ENCODE measurements at regions not wholly inside any gene's neighbourhood (a gene's known extent, or its start where the extent isn't known, plus 50 kb on each side); places are given as distances from the start of the nearest gene placed in this dataset.

DNA sequence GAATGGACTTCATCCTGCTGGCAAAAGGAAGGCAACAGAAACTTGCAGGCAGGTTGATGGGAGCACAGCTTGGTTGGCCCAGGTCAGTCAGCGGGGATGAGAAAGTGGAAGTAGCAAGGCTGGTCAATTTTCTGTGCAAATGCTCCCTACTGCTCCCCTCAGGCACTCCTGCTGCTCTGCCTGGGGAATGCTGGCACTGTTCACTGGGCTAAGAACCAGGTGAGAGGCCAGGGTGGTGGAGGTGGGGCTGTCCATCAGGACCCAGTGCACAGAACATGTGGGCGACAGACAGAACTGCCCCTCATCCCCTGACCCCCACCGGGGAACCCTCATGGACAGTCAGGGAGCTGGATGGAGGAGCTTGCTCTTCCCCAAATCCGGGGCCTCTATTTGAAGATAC, 593.1 kb downstream of the IRX1 start:
- no peak for DNase-seq (ENCODE audit: low read depth, low spot score)

- DNase-seq (ENCODE audit: low read depth, low spot score), result no peak
These were observed 593.7 kb downstream of the IRX1 start for GRCh38 chr5:4189317-4189716.

GRCh38 chr5:4191041-4191440, 595.4 kb downstream of the IRX1 start:
- DNase-seq (ENCODE audit: low read depth, low spot score), result no peak

DNA sequence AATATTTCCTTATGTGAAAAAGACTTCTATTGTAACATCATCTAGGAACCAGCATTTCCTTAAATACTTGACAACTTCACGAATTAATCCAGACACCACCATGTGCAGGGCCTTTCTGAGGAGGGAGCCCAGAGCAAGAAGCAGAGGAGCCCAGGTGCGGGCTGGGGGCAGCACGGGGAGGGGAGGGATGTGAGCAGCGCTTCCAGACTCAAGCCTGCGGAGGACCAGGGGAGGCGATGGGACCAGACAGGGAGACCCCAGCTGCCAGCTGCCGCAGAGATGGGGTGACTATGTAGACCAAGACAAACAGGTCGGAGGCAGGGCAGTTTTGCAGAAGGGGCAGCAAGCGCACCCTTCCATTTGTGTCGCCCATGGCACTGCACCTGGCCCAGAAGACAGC, 596.1 kb downstream of the IRX1 start:
- no peak for DNase-seq (ENCODE audit: low read depth, low spot score)

DNA sequence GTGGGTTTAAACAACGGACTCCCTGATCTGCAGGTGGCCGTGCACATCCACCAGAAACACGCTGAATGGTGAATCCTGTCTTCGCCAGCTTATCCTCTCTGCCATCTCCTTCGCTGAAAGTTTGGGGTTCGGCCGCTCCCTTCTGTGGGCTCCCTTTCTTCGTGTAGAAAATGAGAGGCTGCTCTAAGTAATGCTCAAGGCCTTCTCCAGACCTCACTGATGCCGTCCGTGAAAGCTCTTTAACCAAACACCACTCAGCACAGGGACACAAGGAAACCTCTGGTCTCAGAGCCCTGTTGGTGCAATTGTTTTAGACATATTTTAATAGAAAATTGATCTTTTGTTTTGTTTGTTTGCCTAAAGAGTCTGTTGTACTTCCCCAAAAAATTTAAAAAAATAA, 596.5 kb downstream of the IRX1 start:
- no peak for DNase-seq (ENCODE audit: low read depth, low spot score)

DNA sequence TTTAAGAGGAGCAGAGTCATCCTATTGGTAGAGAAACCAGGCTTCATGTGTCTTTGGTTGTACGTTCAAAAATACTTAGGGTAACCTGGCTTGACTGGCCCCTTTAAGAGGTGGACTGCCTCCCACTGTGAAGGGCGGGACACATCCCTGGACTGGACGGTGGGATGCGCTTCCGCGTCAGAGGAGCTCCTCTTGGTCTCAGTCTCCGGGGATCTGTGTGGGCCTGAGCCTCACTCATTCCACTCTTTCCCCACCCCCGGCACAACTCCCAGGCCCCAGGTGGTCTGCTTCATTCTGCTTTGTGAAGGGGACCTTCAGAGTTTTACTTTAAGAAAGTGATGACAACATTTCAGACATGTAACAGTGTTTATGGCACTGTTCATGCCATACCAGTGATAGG, 601.1 kb downstream of the IRX1 start:
- no peak for DNase-seq (ENCODE audit: low read depth, low spot score)

GRCh38 chr5:4197151-4197550, 601.5 kb downstream of the IRX1 start:
- no peak for DNase-seq (ENCODE audit: low read depth, low spot score)

DNA sequence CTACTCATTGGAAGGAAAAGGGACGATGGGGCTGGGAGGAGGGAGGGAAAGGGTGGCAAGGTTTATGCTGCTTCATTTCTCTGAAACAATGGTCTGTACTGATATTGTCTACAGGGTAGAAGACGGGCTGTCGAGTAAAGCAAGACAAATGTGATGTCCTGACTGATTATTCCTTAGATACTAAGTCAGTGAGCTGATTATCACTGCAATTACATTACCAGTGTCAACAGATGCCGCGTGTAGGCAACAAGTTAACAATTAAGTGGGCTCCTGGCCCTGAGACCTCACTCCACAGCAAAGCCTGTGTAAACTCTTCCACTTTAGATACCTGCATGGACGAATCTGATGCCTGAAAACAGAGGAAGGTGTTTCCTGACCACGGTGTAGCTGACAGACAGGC, 602.8 kb downstream of the IRX1 start:
- no peak for DNase-seq (ENCODE audit: low read depth, low spot score)

DNA sequence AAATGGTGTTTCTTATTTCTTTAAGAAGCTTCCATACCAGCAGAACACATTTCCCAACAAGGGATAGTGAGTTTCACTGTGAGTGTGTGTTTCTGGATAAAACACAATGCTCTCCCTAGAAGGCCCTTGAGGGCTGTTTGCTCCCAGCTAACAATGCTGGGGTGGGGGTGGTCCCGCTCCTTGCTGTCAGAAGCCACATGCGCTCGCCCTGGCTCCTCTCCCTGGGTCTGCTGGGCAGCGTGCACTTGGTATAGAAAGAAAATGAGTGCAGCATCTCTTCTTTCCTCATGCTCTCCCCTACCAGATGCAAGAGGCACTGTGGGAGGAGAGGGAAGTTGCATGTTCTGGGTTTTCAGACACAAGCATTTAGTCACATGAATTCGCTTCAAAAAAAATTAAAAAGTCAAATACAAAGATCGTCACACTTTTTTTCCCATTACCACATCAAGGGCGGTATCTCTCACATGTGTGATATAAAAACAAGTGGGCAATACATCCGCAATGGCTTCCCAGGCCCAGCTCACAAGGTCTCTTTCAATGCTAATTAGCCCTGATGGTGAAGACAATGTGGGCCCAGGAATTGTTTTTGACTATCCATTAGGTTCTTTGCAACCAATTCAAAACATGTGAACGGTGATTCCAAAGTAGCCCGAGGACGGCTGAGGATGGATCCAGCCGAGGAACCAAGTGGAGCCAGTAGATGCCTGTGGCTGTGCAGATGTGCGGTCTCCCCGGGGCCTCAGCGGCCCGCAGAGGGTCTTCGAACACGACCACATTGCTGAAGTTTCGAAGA, 603.6 kb downstream of the IRX1 start:
- DNase-seq (ENCODE audit: low read depth, low spot score), result no peak

- DNase-seq (ENCODE audit: low read depth, low spot score), result no peak
These were observed 607.5 kb downstream of the IRX1 start for GRCh38 chr5:4203146-4203545.

DNA sequence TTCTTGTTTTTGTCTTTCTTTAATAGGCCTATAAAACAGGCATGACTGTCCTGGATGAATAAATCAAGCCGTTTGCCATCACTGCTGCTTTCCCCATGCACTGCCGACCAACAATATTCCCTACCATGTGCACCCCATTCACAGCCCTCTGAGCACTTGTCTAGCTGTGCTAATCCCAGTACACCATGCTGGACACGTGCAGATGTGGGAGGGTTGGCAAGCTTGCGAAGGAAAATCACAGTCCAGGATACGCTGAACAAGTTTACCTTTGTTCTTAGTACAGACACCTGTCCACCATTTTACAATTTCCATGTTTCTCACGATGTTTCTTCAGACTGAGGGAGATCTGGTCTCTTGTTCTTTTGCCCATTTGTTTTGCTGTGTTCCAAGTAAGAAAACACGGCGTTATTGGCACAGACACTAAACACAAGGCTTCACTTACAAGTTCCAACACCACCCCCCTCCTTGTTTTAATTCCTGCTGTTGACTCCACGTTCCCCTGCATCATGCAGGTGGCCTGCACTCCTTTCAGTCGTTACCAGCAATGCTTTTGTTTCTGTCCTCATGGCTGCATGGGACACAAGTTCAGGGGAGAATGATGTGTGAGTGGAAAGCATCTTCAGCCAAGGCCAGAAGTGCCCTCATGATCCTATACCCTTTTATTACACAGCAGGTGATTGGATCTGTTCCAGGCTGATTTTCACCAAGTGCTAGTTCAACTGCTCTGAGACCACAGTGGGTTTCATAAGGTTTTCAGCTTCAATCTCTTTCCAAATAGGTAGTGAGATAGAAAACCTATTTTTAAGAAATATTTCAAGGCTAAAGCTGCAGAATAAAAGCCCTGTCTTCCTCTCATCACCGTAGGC, 608.9 kb downstream of the IRX1 start:
- DNase-seq (ENCODE audit: low read depth, low spot score), result no peak

DNA sequence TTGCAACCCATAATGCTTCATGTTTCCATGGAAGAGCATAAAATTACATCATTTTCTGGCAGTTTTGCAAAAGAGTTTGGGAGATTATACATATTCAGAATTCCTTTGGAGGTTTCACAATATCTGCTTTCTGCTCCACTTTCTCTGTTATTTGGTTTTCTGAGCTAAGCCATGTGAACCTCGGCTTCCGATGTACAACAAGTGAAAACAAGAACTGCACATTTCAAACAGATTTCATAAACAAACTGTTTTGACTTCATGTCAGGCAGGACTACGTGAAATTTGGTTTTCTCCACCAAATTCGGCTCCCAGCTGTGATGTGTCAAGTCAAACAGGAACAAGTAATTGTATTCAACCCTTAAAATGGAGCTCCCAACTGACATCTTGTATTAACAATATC, 609.8 kb downstream of the IRX1 start:
- no peak for DNase-seq (ENCODE audit: low read depth, low spot score)

- DNase-seq (ENCODE audit: low read depth, low spot score), result no peak
These were observed 610.5 kb downstream of the IRX1 start for GRCh38 chr5:4206127-4206526.

- no peak for DNase-seq (ENCODE audit: low read depth, low spot score)
These were observed 611.9 kb downstream of the IRX1 start for GRCh38 chr5:4207486-4207885.

- no peak for DNase-seq (ENCODE audit: low read depth, low spot score)
These were observed 612.9 kb downstream of the IRX1 start for GRCh38 chr5:4208537-4208936.

GRCh38 chr5:4208996-4209395, 613.4 kb downstream of the IRX1 start:
- DNase-seq (ENCODE audit: low read depth, low spot score), result no peak

GRCh38 chr5:4212071-4212739, 616.6 kb downstream of the IRX1 start:
- no peak for DNase-seq (ENCODE audit: low read depth, low spot score)

- no peak for DNase-seq (ENCODE audit: low read depth, low spot score)
These were observed 617.6 kb downstream of the IRX1 start for GRCh38 chr5:4212981-4213819.

GRCh38 chr5:4215143-4215542, 619.5 kb downstream of the IRX1 start:
- DNase-seq (ENCODE audit: low read depth, low spot score), result no peak

DNA sequence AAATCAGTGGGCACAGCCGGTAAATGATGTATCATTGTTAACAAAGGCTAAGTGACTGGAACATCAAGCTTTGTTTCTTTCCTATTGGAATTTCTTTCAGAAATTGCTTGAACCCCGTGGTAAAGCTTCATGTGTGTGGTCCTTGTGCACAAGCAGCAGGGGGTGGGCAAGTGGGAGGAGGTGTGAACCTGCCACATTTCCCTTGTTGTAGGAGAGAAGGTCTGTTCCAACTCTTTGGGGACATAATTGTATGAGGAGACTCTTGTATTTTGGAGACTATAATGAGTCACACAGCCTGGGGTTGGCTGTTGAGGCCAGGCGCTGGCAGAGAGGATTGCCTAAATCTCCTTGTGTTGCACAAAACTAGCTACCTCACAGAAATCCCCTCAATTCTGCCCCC, 620.5 kb downstream of the IRX1 start:
- DNase-seq (ENCODE audit: low read depth, low spot score), result no peak

GRCh38 chr5:4220016-4220415, 624.4 kb downstream of the IRX1 start:
- DNase-seq (ENCODE audit: low read depth, low spot score), result no peak

DNA sequence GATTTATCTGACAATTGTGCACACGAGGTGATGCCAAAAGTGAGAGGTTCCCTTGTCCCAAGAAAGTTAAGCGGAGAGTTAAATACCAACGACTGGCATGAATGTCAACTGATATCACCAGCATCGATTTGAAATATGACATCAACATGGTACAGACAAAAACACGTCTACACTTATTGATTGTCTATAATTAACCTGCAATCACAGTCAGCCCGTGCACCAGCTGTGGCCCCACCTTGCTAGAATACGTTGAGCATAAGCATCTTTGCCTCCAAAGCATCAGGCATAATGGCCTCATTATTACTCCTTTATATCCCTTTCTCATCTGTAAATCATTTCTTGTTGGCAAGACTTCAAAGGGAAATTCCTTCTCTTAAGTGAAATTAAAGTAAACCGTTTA, 625.4 kb downstream of the IRX1 start:
- DNase-seq (ENCODE audit: low read depth, low spot score), result no peak

All from iPS DF 19.7 (cell line).